Activated naive CD4-positive, alpha-beta T cell treated with anti-CD3 and anti-CD28 coated beads for 36 hours (primary cell): ENCODE measurements at regions not wholly inside any gene's neighbourhood (a gene's known extent, or its start where the extent isn't known, plus 50 kb on each side); places are given as distances from the start of the nearest gene placed in this dataset.

Source experiments
- CTCF ChIA-PET: fragments of 350-600 bp; sonication (Branson Sonifier 250); formaldehyde crosslinking; loops from one replicate; lab custom pipeline; 2021; ENCODE audit warnings: antibody characterized with exemption; lab: Charles Lee
- DNase-seq: peaks from one replicate; pipeline ENCODE4 v3.0.0-alpha.2; 2020
- H3K27ac Mint-ChIP-seq: one replicate; pipeline ENCODE4 v1.8.0; 2021; ENCODE audit warnings: mild to moderate bottlenecking, mixed read lengths
- H3K27me3 Mint-ChIP-seq: one replicate; pipeline ENCODE4 v1.8.0; 2021; ENCODE audit warnings: low read depth, mixed read lengths
- H3K36me3 Mint-ChIP-seq: one replicate; pipeline ENCODE4 v1.8.0; 2021; ENCODE audit warnings: low read depth, mixed read lengths
- H3K4me1 Mint-ChIP-seq: one replicate; pipeline ENCODE4 v1.8.0; 2021; ENCODE audit warnings: low read depth, mixed read lengths
- H3K4me3 Mint-ChIP-seq: one replicate; pipeline ENCODE4 v1.8.0; 2021; ENCODE audit warnings: mild to moderate bottlenecking, moderate library complexity, mixed read lengths
- H3K9me3 Mint-ChIP-seq: one replicate; pipeline ENCODE4 v1.8.0; 2021; ENCODE audit warnings: mixed read lengths
- intact Hi-C: fragments of 100-400 bp; cut with micrococcal nuclease; formaldehyde crosslinking; loops from one replicate; pipeline ENCODE4 v1.15.1; 2023

- CTCF ChIA-PET = no interaction called here
- H3K27me3 Mint-ChIP-seq = peaks cover 2% of the 10 kb centered on the region
- H3K4me1 Mint-ChIP-seq = no peaks in the 10 kb centered on the region
- no peaks in the 10 kb centered on the region for H3K36me3 Mint-ChIP-seq
- DNase-seq = no peak
- intact Hi-C loops = no loop called here
- no peaks in the 10 kb centered on the region for H3K9me3 Mint-ChIP-seq
- H3K27ac Mint-ChIP-seq = no peak overlapping the region
- H3K4me3 Mint-ChIP-seq = no peak overlapping the region
These were observed 168.1 kb downstream of the ETAA1 start for GRCh38 chr2:67565262-67565661.

DNA sequence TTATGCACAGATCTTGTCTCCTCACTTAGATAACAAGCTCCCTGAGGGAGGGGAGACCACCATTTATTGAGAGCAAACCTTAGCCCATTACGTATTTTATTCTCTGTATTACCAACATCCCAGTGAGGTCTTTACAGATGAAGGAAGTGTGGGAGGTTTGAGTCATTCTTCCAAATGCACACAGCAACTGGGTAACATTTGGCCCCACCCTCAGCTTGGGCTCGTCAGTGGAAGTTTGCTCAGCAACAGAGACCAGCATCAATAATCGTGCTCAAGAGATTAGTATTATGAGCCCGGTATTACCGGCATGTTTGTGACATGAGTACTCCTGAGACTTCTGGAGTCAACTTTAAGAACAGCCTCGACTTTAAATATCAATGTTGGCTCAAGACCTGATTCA, 168.6 kb downstream of the ETAA1 start:
- DNase-seq = no peak
- no peak overlapping the region for H3K27ac Mint-ChIP-seq
- no peaks in the 10 kb centered on the region for H3K36me3 Mint-ChIP-seq
- CTCF ChIA-PET = no interaction called here
- intact Hi-C loops = no loop called here
- H3K4me1 Mint-ChIP-seq = no peaks in the 10 kb centered on the region
- peaks cover 2% of the 10 kb centered on the region for H3K27me3 Mint-ChIP-seq
- no peak overlapping the region for H3K4me3 Mint-ChIP-seq
- H3K9me3 Mint-ChIP-seq = no peaks in the 10 kb centered on the region

GRCh38 chr2:67566285-67566684, 169.2 kb downstream of the ETAA1 start:
- Mint-ChIP-seq H3K9me3 (peaks cover 3% of the 10 kb centered on the region), H3K27ac (no peak overlapping the region), H3K36me3 (no peaks in the 10 kb centered on the region), H3K4me3 (no peak overlapping the region), H3K4me1 (no peaks in the 10 kb centered on the region), H3K27me3 (peaks cover 2% of the 10 kb centered on the region)
- intact Hi-C loops = no loop called here
- DNase-seq = no peak
- CTCF ChIA-PET = no interaction called here

- no peak overlapping the region for H3K4me3 Mint-ChIP-seq
- no peak for DNase-seq
- intact Hi-C loops = no loop called here
- H3K4me1 Mint-ChIP-seq = no peaks in the 10 kb centered on the region
- H3K36me3 Mint-ChIP-seq = no peaks in the 10 kb centered on the region
- CTCF ChIA-PET = no interaction called here
- H3K27me3 Mint-ChIP-seq = peaks cover 2% of the 10 kb centered on the region
- no peak overlapping the region for H3K27ac Mint-ChIP-seq
- H3K9me3 Mint-ChIP-seq = peaks cover 3% of the 10 kb centered on the region
These were observed 170.0 kb downstream of the ETAA1 start for GRCh38 chr2:67566958-67567635.

DNA sequence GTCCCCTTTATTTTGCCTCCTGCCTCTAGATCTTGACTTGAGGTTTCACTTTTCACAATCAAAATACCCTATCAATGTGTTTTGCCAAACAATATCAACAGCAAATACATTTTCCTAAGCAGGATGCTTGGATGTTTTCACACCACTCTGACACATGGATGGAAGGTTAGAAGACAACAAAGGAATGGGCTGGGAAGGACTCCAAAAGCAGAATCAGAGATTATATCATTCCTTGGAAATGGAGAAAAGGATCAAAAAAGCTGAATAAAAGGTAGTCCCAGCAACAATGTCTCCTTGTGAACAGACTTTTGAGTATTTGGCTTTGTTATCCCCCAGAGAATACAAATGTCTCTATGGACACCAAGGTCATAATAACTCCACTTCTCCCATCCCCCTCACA, 170.8 kb downstream of the ETAA1 start:
- Mint-ChIP-seq H3K9me3 (peaks cover 3% of the 10 kb centered on the region), H3K27ac (no peak overlapping the region), H3K36me3 (no peaks in the 10 kb centered on the region), H3K27me3 (peaks cover 2% of the 10 kb centered on the region), H3K4me1 (no peaks in the 10 kb centered on the region), H3K4me3 (no peak overlapping the region)
- CTCF ChIA-PET = interaction anchor here (0.7 kb wide), 1 partner anchor 54 kb away, joined by 3 read pairs; no protein-coding TSS in a partner anchor
- intact Hi-C loops = no loop called here
- DNase-seq = no peak

- no peak for DNase-seq
- intact Hi-C loops = no loop called here
- Mint-ChIP-seq H3K4me3 (no peak overlapping the region), H3K4me1 (no peaks in the 10 kb centered on the region), H3K36me3 (no peaks in the 10 kb centered on the region), H3K27me3 (peaks cover 4% of the 10 kb centered on the region), H3K27ac (no peak overlapping the region), H3K9me3 (peaks cover 3% of the 10 kb centered on the region)
- CTCF ChIA-PET = no interaction called here
These were observed 173.5 kb downstream of the ETAA1 start for GRCh38 chr2:67570611-67571010.

DNA sequence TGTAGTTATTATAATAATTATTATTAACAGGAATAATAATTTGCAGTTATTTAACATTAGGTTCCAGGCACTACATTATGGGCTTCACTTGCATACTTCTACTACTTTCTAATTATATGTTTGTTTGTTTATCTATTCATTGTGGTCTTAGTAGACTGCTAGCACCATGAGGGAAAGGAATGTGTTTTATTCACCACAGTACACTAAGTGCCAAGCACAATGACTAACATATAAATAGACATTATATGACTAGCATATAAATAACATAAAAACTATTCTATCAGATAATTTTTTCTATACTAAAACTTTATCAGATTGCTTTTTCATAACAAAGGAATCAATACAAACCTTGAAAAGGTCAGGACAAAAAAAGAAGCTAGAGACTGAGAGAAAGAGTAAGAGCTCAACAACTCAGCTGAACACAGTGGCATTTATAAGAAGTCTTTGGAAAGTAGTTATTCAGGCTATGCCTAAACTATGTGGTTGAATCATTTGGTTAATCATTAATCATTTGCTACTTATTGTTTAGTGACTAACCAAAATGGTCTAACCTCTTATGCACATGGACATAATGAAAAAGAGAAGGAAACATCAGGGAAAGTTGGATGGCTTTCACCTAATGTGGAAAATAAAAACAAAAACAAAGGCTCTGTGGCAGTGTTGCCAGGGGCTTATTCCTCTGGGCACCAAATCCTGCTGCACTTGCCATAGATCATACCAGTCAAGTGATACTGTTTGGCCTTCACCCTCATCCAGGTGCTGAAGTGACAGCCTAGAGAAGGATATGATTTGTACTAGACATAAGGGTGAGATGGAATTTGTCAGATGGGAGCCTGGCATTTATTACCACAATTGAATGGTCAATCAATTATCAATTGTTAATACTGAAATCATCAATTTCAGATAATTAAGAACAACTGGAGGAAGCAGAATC, 174.9 kb downstream of the ETAA1 start:
- Mint-ChIP-seq H3K9me3 (peaks cover 3% of the 10 kb centered on the region), H3K27ac (no peak overlapping the region), H3K36me3 (no peaks in the 10 kb centered on the region), H3K4me3 (no peak overlapping the region), H3K27me3 (peaks cover 4% of the 10 kb centered on the region), H3K4me1 (no peaks in the 10 kb centered on the region)
- intact Hi-C loops = no loop called here
- CTCF ChIA-PET = no interaction called here
- no peak for DNase-seq

DNA sequence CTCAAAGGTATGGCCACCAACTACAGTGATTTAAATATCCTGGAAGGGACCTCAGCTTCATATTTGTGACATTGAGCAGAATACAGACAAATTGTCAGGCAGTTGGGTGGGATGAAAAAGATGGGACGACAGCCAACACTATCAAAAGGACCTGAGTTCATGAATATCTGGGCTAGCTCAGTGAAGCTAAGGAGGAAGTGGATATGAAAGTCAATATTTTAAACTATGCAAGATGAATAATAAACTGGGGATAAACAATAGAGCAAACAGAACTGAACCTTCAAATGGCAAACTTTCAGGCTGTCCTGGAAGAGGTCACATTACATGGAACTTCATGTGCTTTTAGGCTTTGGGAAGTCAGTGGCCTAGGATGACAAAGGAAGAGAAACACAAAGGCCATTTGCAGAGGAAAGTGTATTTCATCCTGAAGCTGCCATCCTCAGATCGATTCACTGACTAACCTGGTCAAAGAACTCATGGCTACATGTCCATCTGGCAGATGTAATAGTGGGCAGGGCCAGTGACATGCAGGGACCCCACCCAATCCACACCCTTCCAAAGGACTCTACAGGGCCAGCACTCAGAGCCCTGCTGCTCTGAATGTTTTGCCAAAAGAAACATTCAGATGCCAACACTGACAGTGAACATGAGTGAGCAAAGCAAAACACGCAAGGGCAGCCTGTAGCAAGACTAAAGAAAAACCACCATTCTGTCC, 175.7 kb downstream of the ETAA1 start:
- no peak for DNase-seq
- Mint-ChIP-seq H3K4me1 (no peaks in the 10 kb centered on the region), H3K4me3 (no peak overlapping the region), H3K27ac (no peak overlapping the region), H3K9me3 (peaks cover 3% of the 10 kb centered on the region), H3K36me3 (no peaks in the 10 kb centered on the region), H3K27me3 (peaks cover 2% of the 10 kb centered on the region)
- intact Hi-C loops = no loop called here
- CTCF ChIA-PET = no interaction called here

DNA sequence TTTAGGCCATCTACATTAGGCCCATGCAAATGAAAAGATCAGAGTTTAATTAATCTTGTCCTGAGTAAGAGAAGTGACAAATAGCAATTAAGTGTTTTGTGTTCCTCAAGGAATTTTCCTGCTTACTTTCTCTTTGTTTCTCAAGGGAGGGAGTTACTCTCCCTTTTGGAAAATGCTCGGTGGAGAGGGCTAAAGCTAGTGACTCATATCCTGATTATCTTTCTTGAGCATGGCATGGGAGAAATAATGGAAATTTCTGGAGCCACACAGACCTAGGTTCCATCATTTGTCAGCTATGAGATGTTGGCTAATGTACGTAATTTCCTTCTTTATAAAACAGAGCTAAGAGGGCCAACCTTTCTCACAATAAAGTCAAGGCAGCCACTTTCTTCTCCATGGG, 177.1 kb downstream of the ETAA1 start:
- Mint-ChIP-seq H3K36me3 (no peaks in the 10 kb centered on the region), H3K4me3 (no peak overlapping the region), H3K27ac (no peak overlapping the region), H3K27me3 (peaks cover 2% of the 10 kb centered on the region), H3K9me3 (peaks cover 3% of the 10 kb centered on the region), H3K4me1 (no peaks in the 10 kb centered on the region)
- CTCF ChIA-PET = no interaction called here
- no peak for DNase-seq
- intact Hi-C loops = no loop called here

- no peak overlapping the region for H3K4me3 Mint-ChIP-seq
- no peaks in the 10 kb centered on the region for H3K36me3 Mint-ChIP-seq
- H3K27ac Mint-ChIP-seq = no peak overlapping the region
- CTCF ChIA-PET = no interaction called here
- H3K4me1 Mint-ChIP-seq = no peaks in the 10 kb centered on the region
- no peak for DNase-seq
- H3K27me3 Mint-ChIP-seq = peaks cover 2% of the 10 kb centered on the region
- intact Hi-C loops = no loop called here
- H3K9me3 Mint-ChIP-seq = no peaks in the 10 kb centered on the region
These were observed 179.1 kb downstream of the ETAA1 start for GRCh38 chr2:67576226-67576625.

GRCh38 chr2:67576991-67577390, 179.9 kb downstream of the ETAA1 start:
- DNase-seq = no peak
- CTCF ChIA-PET = no interaction called here
- Mint-ChIP-seq H3K4me1 (no peaks in the 10 kb centered on the region), H3K9me3 (peaks cover 4% of the 10 kb centered on the region), H3K36me3 (no peaks in the 10 kb centered on the region), H3K4me3 (no peak overlapping the region), H3K27ac (no peak overlapping the region), H3K27me3 (peaks cover 2% of the 10 kb centered on the region)
- intact Hi-C loops = no loop called here

DNA sequence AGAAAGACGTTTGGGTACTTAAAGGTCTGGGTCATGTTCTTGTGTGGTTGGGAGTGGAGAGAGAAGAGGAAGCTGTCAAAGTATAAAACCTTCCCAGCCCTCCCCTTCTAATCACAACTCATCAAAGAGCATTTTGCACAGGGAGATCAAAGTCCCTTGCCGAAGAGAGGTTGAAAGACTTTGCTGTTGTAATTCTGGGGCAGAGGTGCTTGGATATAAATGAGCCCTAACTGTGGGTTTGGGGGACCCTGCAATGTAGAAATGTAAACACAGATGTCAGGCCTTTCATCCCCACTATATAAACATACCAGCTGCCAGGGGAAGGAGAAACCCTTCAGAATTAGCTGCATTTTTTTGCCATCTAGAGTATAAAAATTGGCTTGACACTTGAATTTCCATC, 182.1 kb downstream of the ETAA1 start:
- no peaks in the 10 kb centered on the region for H3K27me3 Mint-ChIP-seq
- no peaks in the 10 kb centered on the region for H3K36me3 Mint-ChIP-seq
- no peak overlapping the region for H3K27ac Mint-ChIP-seq
- no peak overlapping the region for H3K4me3 Mint-ChIP-seq
- CTCF ChIA-PET = interaction anchor here (0.6 kb wide), 1 partner anchor 235 kb away, joined by 3 read pairs; no protein-coding TSS in a partner anchor
- intact Hi-C loops = no loop called here
- no peaks in the 10 kb centered on the region for H3K4me1 Mint-ChIP-seq
- no peak for DNase-seq
- H3K9me3 Mint-ChIP-seq = peaks cover 16% of the 10 kb centered on the region
